ENCODE measurements at regions not wholly inside any gene's neighbourhood (a gene's known extent, or its start where the extent isn't known, plus 50 kb on each side); places are given as distances from the start of the nearest gene placed in this dataset.

GRCh38 chr4:108359986-108360681, 191.4 kb upstream of the LEF1 start:
- DNase-seq: peak; percentile 97

GRCh38 chr4:108359130-108359985, 190.6 kb upstream of the LEF1 start:
- peak; percentile 45 for DNase-seq

GRCh38 chr4:108355902-108356535, 187.3 kb upstream of the LEF1 start:
- DNase-seq: peak; percentile 35

GRCh38 chr4:108355186-108355901, 186.6 kb upstream of the LEF1 start:
- DNase-seq: peak; percentile 67

GRCh38 chr4:108352664-108353308, 184.1 kb upstream of the LEF1 start:
- DNase-seq: no peak

GRCh38 chr4:108351791-108352190, 183.1 kb upstream of the LEF1 start:
- DNase-seq: peak; percentile 62

- DNase-seq: no peak
Observed at GRCh38 chr4:108350332-108350731, 181.6 kb upstream of the LEF1 start.

- no peak for DNase-seq
Observed at GRCh38 chr4:108346818-108347210, 178.1 kb upstream of the LEF1 start.

GRCh38 chr4:108345862-108346817, 177.4 kb upstream of the LEF1 start:
- DNase-seq: peak; percentile 62

- no peak for DNase-seq
Observed at GRCh38 chr4:108342325-108342970, 173.7 kb upstream of the LEF1 start.

- no peak for DNase-seq
Observed at GRCh38 chr4:108337923-108338322, 169.2 kb upstream of the LEF1 start.

GRCh38 chr4:108336076-108336475, 167.3 kb upstream of the LEF1 start:
- no peak for DNase-seq

- no peak for DNase-seq
Observed at GRCh38 chr4:108335081-108335480, 166.3 kb upstream of the LEF1 start.

GRCh38 chr4:108334031-108334430, 165.3 kb upstream of the LEF1 start:
- DNase-seq: no peak

- DNase-seq: no peak
Observed at GRCh38 chr4:108333353-108333942, 164.7 kb upstream of the LEF1 start.

- no peak for DNase-seq
Observed at GRCh38 chr4:108331905-108332632, 163.3 kb upstream of the LEF1 start.

- DNase-seq: no peak
Observed at GRCh38 chr4:108328383-108328732, 159.6 kb upstream of the LEF1 start.

GRCh38 chr4:108327642-108328382, 159.1 kb upstream of the LEF1 start:
- no peak for DNase-seq

- DNase-seq: no peak
Observed at GRCh38 chr4:108325561-108325960, 156.8 kb upstream of the LEF1 start.

All from hematopoietic multipotent progenitor cell treated with erythropoietin and hydrocortisone succinate and interleukin-3 and kit ligand, for 6 days (in vitro differentiated cells).